Hippocampal formation (tissue), 2 donors: ENCODE measurements at regions not wholly inside any gene's neighbourhood (a gene's known extent, or its start where the extent isn't known, plus 50 kb on each side); places are given as distances from the start of the nearest gene placed in this dataset.

Source experiments
- DNase-seq, 2 donors: peaks; one replicate each; lab custom pipeline; 2025; lab: John Stamatoyannopoulos, UW

GRCh38 chr2:118565786-118566540, 281.5 kb downstream of the EN1 start:
- DNase-seq, result no peak

- DNase-seq, result no peak
These were observed 282.1 kb downstream of the EN1 start for GRCh38 chr2:118565301-118565700.

DNA sequence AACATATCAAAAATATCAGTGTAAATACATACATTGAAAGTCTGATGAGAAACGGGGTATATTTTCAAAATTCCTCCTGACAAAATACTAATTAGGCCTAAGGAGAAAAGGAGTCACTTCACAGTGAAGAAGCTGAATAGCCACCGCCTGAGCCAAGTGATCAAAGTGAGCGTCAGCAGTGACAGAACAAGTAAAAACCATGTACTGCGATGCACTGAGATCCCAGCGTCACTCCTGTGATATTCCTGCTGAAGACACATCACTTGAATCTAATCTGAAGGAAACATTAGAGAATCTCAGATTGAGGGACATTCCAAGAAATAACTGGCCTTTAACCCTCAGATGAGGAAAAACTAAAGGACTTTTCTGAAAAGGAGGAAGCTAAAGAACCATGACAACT, 285.3 kb downstream of the EN1 start:
- DNase-seq, result no peak

GRCh38 chr2:118558846-118559245, 288.6 kb downstream of the EN1 start:
- DNase-seq, result no peak

DNA sequence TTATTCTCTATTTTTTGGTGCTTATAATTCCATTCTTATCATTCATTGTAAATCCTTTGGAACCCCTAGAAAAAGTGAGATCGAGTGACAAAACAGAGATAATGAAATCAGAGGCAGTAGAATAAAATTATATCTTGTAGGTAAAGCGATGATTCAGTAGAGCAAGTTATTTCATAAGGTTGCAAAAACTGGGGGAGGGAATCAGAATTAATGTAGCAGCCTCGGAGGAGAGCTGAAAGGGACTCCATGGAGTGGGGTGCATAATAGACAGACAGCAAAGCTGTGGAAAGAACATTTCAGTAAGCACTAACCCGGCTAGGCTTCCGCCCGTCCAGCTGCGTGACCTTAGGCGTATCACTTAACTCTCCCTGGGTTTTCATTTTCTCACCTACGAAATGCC, 289.7 kb downstream of the EN1 start:
- no peak for DNase-seq

GRCh38 chr2:118557016-118557415, 290.4 kb downstream of the EN1 start:
- DNase-seq, result no peak

DNA sequence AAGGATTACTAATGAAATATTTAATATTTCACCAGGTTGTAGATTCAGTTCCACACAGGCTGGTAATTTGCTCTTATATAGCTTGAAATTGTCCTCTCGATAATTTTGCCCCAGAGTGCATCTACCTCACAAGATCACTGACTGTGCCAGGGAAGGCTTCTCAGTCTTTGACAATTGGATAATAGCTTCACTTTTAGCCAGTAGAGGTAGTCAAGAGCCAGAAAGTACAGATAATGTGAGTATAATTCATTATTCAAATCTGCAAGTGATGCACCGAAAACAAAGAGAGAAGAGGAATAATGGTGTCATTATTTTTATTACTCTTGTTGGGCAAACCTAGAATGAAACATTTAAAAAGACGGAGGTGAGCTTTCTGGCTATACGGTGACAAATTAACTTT, 292.8 kb downstream of the EN1 start:
- no peak for DNase-seq

DNA sequence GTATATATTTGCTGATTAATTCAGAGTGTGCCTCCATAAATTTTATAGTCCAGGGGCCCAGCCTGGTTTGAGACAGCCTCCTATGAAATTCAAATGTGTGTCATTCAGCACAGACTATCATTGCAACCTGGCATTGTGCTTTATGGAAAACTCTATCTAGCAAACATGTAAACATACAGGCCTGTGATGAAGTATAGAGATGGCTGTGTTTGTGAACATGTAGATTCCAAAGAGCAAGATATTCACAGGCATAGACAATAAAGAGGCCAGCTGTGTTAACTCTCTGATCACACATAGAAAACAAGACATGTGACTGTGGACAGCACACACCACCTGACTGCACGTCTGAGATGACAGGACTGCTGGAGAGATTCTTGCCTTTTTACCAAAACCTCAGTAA, 297.9 kb downstream of the EN1 start:
- no peak for DNase-seq

- DNase-seq, result no peak
These were observed 298.5 kb downstream of the EN1 start for GRCh38 chr2:118548880-118549488.

GRCh38 chr2:118539290-118539689, 308.2 kb downstream of the EN1 start:
- DNase-seq, result peak in 1 of 2 donors; percentile 4

DNA sequence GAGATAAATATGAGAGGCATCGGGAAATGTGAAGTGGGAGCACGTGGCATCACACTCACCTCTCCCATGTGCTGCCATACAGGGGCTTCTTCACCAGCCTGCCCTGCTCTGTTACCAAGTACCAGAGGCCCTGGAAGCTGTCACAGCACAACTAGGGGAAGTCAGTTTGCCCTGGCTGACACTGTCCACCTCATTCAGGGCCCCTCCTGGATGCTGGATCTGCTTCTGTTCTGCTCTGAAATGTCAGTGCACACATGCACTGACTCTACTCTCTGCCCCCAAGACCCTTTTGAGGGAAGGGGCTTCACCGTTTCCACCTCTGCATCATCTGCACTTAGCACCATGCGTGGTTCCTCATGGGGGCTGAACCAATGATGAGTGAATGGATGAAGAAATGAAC, 311.1 kb downstream of the EN1 start:
- DNase-seq, result no peak

DNA sequence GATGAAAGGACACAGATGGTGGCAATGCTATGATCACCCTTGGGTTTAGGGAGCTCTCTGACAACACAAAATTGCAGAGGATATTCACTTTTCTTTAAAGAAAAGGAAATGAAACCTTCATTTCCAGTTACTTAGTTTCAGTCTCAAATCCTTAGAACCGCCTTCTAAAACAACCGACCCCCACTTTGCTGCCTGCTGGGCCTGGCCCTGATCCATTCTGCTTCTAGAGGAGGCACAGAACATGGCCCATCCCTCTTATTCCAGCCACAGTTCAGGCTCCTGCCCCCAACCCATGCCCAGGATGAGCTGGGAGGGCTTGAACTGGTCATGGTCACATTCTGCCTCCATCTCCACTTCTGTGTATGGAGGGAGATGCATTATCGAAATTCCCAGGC, 311.6 kb downstream of the EN1 start:
- no peak for DNase-seq

DNA sequence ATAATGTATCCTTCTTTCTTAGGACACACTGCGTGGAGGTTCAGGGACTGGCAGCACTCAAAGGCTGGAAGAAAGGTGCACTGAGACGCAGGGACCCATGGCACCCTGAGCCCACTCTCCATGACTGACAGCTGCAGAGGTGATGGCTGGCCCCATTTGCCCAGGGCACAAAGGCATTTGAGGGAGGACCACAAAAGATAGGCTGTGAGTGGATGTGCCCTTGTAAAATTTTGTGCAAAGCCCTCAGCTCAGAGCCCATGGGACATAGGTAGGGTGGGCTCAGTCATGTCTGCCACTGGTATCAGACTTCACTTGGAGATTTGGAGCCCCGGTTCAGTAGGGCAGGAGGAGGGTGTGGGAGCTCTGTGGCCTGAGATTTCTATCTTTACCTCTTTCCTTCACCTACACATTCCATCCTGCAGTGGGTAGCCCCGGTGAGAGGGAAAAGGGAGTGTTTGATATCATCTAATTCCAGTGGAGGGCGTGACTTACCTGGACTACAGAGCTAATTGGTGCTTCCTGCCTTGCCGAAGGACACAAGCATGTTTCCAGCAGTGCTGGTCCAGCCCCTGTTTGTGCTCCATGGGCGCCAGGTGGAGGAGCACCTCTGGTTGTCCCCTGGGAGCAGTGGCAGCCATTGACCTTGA, 312.2 kb downstream of the EN1 start:
- DNase-seq, result no peak

DNA sequence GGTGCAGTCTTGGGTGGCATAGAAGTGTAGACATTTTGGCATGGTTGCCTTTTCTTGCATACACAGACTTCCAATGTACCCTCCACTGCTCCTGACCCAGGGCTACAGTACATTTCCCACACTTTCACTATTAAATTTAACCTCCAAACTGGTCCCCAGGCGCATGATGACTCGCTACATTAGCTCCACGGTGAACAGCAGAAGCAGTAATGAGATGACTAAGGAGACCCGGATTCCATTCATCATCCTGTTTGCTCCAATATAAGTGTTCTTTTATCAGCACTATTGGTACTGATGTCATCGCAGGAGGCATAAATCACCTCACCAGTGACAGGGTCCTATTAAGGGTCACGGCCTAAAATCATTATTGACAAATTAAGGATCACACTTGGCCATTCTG, 316.5 kb downstream of the EN1 start:
- no peak for DNase-seq

DNA sequence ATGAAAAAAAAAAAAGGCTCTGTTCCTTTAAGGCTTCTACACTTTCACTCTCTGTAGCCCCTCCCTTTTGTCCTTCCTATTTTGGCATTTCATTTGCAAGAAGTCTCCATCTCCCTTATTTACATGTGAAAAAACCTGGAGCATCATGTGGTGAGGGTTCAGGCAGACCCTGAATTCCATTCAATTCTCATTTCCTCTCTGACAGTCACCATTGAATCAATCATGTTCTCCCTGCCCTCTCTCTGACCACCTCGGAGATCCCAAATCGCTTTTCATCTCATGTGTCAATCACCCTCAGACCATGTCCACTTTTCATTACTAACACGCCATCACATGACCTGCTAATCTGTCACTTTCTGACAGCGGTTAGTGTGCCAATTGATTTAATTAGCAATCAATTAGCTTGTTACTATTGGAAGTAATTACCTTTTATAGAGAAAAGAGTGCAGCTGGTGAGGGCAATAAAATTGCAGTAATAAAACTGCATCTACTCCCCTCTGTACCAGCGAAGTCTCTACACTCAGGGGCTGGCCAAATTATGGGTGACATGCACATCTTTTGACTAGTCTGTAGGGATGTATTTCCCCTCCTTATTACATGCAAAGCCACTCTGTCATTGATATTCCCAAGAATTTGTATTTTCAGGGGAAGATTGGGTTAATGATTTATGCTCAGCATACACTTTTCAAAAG, 317.4 kb downstream of the EN1 start:
- no peak for DNase-seq

GRCh38 chr2:118527571-118527970, 319.9 kb downstream of the EN1 start:
- no peak for DNase-seq

- no peak for DNase-seq
These were observed 322.1 kb downstream of the EN1 start for GRCh38 chr2:118525346-118525745.

DNA sequence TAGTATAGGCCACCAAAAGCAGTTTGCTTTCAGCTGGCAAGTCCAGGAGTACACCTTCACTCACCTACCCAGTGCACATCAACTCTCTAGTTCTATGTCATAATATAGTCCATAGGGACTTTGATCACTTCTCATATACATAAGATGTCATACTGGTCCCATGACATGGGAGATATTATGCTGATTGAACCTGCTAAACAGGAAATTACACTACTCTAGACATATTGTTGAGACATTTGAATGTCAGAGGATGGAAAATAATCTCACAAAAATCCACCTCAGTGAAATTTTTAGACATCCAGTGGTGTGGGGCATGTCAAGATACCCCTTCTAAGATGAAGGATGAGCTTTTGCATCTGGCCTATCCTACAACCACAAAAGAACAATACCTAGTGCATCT, 322.5 kb downstream of the EN1 start:
- DNase-seq, result no peak

- no peak for DNase-seq
These were observed 323.7 kb downstream of the EN1 start for GRCh38 chr2:118523761-118524160.

- no peak for DNase-seq
These were observed 325.5 kb downstream of the EN1 start for GRCh38 chr2:118521960-118522359.

DNA sequence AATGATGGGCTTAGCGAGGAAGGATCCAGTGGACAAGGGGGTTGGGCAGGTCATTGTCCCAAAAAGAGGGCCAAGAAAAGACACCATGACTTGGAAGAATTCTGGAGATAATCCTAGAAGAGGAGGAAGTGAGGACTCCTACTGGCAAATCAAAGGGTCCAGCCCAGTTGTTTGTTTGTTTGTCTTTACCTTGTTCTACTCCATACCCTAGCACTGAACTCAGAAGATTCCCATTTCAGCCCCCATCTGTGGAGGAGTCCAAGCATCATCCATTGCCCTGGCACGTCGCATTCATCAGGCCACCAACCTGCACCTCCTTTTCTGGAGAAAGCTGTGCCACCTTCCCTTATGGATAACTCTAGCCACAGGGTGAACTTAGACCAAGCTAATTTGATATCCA, 326.2 kb downstream of the EN1 start:
- no peak for DNase-seq

DNA sequence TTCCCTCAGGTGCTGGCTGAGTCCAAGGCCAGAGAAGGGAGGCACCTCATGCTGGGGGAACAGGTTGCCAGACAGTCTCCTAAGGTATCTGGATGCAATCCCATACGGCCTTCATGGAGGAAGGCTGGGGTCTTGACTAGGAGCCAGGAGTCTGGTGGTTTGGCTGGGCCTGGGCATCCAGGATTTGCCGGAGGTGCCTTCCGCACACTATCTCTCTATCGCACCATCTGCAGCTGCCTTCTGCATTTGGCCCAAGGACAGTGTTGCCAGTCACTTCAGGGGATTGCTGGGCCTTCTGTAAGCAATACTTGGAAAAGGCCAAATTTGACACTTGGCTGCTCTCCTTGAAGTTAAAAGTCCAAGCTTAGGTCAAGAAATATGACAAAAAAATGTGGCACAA, 327.2 kb downstream of the EN1 start:
- DNase-seq, result no peak

- DNase-seq, result no peak
These were observed 327.9 kb downstream of the EN1 start for GRCh38 chr2:118519511-118519910.
